HEK293 (cell line): ENCODE measurements at regions not wholly inside any gene's neighbourhood (a gene's known extent, or its start where the extent isn't known, plus 50 kb on each side); places are given as distances from the start of the nearest gene placed in this dataset.

Experiments used
- CTCF ChIA-PET: fragments of 350-600 bp; formaldehyde crosslinking; extraction: SDS; loops from one replicate; lab custom pipeline; 2021; ENCODE audit warnings: antibody characterized with exemption; lab: Yijun Ruan, JAX
- POLR2A ChIA-PET: fragments of 300-600 bp; formaldehyde crosslinking; extraction: SDS; loops from one replicate; lab custom pipeline; 2020; ENCODE audit warnings: antibody characterized with exemption, inconsistent platforms; lab: Yijun Ruan, JAX
- H3K27ac ChIP-seq: fragments of 200-500 bp; sonication (Bioruptor generic); 2 replicates; pipeline ENCODE4 v1.5.1; 2014; ENCODE audit warnings: low read depth, low read length, control low read depth, inconsistent platforms; ENCODE audit errors: extremely low read depth
- H3K36me3 ChIP-seq, 2 experiments: fragments of 200-500 bp in 1 of 2; sonication (Bioruptor generic) in 1 of 2; 1 replicate in 1 of 2; 2 replicates in 1 of 2; pipeline ENCODE4 v1.5.1; 2014 to 2017; ENCODE audit warnings: inconsistent platforms in 2 of 2, low read length in 2 of 2; ENCODE audit not compliant: control insufficient read depth in 2 of 2, insufficient read depth in 1 of 2
- H3K4me1 ChIP-seq: fragments of 200-500 bp; sonication (Bioruptor generic); 2 replicates; pipeline ENCODE4 v1.5.1; 2014; ENCODE audit warnings: mild to moderate bottlenecking, low read length, inconsistent platforms; ENCODE audit not compliant: control insufficient read depth, insufficient read depth
- H3K4me3 ChIP-seq: 2 replicates; pipeline ENCODE4 v1.5.1; 2011; ENCODE audit warnings: low read depth, mild to moderate bottlenecking, control low read depth, low read length, moderate library complexity
- H3K9me3 ChIP-seq: fragments of 200-500 bp; sonication (Bioruptor generic); 2 replicates; pipeline ENCODE4 v1.5.1; 2014; ENCODE audit warnings: low read depth, low read length, inconsistent platforms; ENCODE audit not compliant: control insufficient read depth, insufficient read depth
- FEZF1 ChIP-seq: fragments of 450-650 bp; formaldehyde crosslinking; IDR thresholded peaks from 2 replicates; pipeline ENCODE4 v1.5.1; 2016; ENCODE audit warnings: missing biosample characterization, missing genetic modification characterization
- GLI2 ChIP-seq: fragments of 450-650 bp; formaldehyde crosslinking; IDR thresholded peaks from 2 replicates; pipeline ENCODE4; 2017; ENCODE audit warnings: missing biosample characterization, missing genetic modification characterization, low read depth, borderline replicate concordance
- HOXC10 ChIP-seq: sonication (generic); formaldehyde crosslinking; IDR thresholded peaks from 2 replicates; pipeline ENCODE4 v1.8.1; 2023; ENCODE audit warnings: mild to moderate bottlenecking, missing genetic modification reagents
- KLF7 ChIP-seq: fragments of 450-650 bp; formaldehyde crosslinking; IDR thresholded peaks from 2 replicates; pipeline ENCODE4 v1.5.1; 2016; ENCODE audit warnings: missing biosample characterization, missing genetic modification characterization, borderline replicate concordance
- MYNN ChIP-seq: fragments of 450-650 bp; formaldehyde crosslinking; IDR thresholded peaks from 2 replicates; pipeline ENCODE4 v1.5.1; 2016; ENCODE audit warnings: missing biosample characterization, missing genetic modification characterization, borderline replicate concordance
- ZBTB1 ChIP-seq: fragments of 450-650 bp; formaldehyde crosslinking; IDR thresholded peaks from 2 replicates; pipeline ENCODE4 v1.5.1; 2016; ENCODE audit warnings: missing biosample characterization, missing genetic modification characterization
- ZBTB26 ChIP-seq: fragments of 450-650 bp; formaldehyde crosslinking; optimal IDR thresholded peaks from 2 replicates; pipeline ENCODE3; 2016; ENCODE audit warnings: missing biosample characterization, mild to moderate bottlenecking, missing genetic modification characterization
- ZFP37 ChIP-seq: fragments of 450-650 bp; formaldehyde crosslinking; IDR thresholded peaks from 2 replicates; pipeline ENCODE4 v1.5.1; 2016; ENCODE audit warnings: missing biosample characterization, missing genetic modification characterization
- ZFP69B ChIP-seq: fragments of 450-650 bp; formaldehyde crosslinking; IDR thresholded peaks from 2 replicates; pipeline ENCODE4 v1.5.1; 2016; ENCODE audit warnings: missing biosample characterization, missing genetic modification characterization
- ZNF133 ChIP-seq: fragments of 450-650 bp; formaldehyde crosslinking; IDR thresholded peaks from 2 replicates; pipeline ENCODE4 v1.5.1; 2016; ENCODE audit warnings: missing biosample characterization, missing genetic modification characterization
- ZNF175 ChIP-seq: fragments of 450-650 bp; formaldehyde crosslinking; IDR thresholded peaks from 2 replicates; pipeline ENCODE4 v1.5.1; 2016; ENCODE audit warnings: missing biosample characterization, missing genetic modification characterization
- ZNF23 ChIP-seq: fragments of 450-650 bp; formaldehyde crosslinking; IDR thresholded peaks from 2 replicates; pipeline ENCODE4 v1.5.1; 2016; ENCODE audit warnings: missing biosample characterization, missing genetic modification characterization, borderline replicate concordance
- ZNF239 ChIP-seq: fragments of 450-650 bp; formaldehyde crosslinking; IDR thresholded peaks from 2 replicates; pipeline ENCODE4 v1.5.1; 2016; ENCODE audit warnings: missing biosample characterization, missing genetic modification characterization
- ZNF274 ChIP-seq, 2 experiments: fragments of 200-500 bp in 1 of 2; fragments of 450-650 bp in 1 of 2; sonication (Bioruptor generic) in 1 of 2; formaldehyde crosslinking in 1 of 2; IDR thresholded peaks; 2 replicates each; pipeline versions ENCODE4 v1.5.1 to v1.6.1; 2014 to 2016; ENCODE audit warnings: borderline replicate concordance in 1 of 2, inconsistent platforms in 1 of 2, low read length in 1 of 2, missing biosample characterization in 1 of 2, missing genetic modification characterization in 1 of 2
- ZNF549 ChIP-seq: fragments of 450-650 bp; IDR thresholded peaks from 2 replicates; pipeline ENCODE4 v1.5.1; 2018; ENCODE audit warnings: missing biosample characterization, missing genetic modification characterization, mild to moderate bottlenecking, inconsistent platforms, moderate library complexity
- ZNF654 ChIP-seq: fragments of 450-650 bp; formaldehyde crosslinking; IDR thresholded peaks from 2 replicates; pipeline ENCODE4 v1.5.1; 2016; ENCODE audit warnings: low read depth, missing biosample characterization, missing genetic modification characterization
- ZNF670 ChIP-seq: fragments of 450-650 bp; formaldehyde crosslinking; IDR thresholded peaks from 2 replicates; pipeline ENCODE4 v1.5.1; 2016; ENCODE audit warnings: missing biosample characterization, missing genetic modification characterization, low read depth
- ZNF707 ChIP-seq: fragments of 450-650 bp; formaldehyde crosslinking; IDR thresholded peaks from 2 replicates; pipeline ENCODE4 v1.5.1; 2016; ENCODE audit warnings: missing biosample characterization, missing genetic modification characterization
- TF ChIP-seq, protein P1 (sequence below): fragments of 450-650 bp; IDR thresholded peaks from 2 replicates; pipeline ENCODE4 v1.5.1; 2018; ENCODE audit warnings: missing biosample characterization, mild to moderate bottlenecking, missing genetic modification characterization
- TF ChIP-seq, protein P2 (sequence below): fragments of 450-650 bp; formaldehyde crosslinking; IDR thresholded peaks from 2 replicates; pipeline ENCODE4 v1.5.1; 2017; ENCODE audit warnings: missing biosample characterization, missing genetic modification characterization
- TF ChIP-seq, protein P3 (sequence below): fragments of 450-650 bp; formaldehyde crosslinking; IDR thresholded peaks from 2 replicates; pipeline ENCODE4 v1.5.1; 2016; ENCODE audit warnings: missing biosample characterization, missing genetic modification characterization
- TF ChIP-seq, protein P4 (sequence below): fragments of 450-650 bp; formaldehyde crosslinking; IDR thresholded peaks from 2 replicates; pipeline ENCODE4 v1.5.1; 2017; ENCODE audit warnings: missing biosample characterization, missing genetic modification characterization

- POLR2A ChIA-PET, result no interaction called here
- Histone ChIP-seq H3K27ac (no peak overlapping the region), H3K4me3 (no peak overlapping the region), H3K36me3 (no peaks in the 10 kb centered on the region), H3K4me1 (no peaks in the 10 kb centered on the region), H3K9me3 (no peaks in the 10 kb centered on the region)
- TF ChIP-seq ZNF707 (tag by site-specific recombination) (no peak), FEZF1 (tag by site-specific recombination) (no peak), KLF7 (tag by site-specific recombination) (no peak), ZNF549 (tag by site-specific recombination) (no peak), ZNF23 (no peak), ZBTB26 (tag by site-specific recombination) (no peak), ZFP37 (tag by site-specific recombination) (no peak), ZNF175 (tag by site-specific recombination) (no peak), ZFP69B (no peak), ZNF133 (tag by site-specific recombination) (no peak), ZNF670 (tag by site-specific recombination) (no peak), HOXC10 (no peak), ZNF239 (tag by site-specific recombination) (no peak), GLI2 (no peak), ZBTB1 (tag by site-specific recombination) (no peak)
- TF ChIP-seq, protein P1, sequence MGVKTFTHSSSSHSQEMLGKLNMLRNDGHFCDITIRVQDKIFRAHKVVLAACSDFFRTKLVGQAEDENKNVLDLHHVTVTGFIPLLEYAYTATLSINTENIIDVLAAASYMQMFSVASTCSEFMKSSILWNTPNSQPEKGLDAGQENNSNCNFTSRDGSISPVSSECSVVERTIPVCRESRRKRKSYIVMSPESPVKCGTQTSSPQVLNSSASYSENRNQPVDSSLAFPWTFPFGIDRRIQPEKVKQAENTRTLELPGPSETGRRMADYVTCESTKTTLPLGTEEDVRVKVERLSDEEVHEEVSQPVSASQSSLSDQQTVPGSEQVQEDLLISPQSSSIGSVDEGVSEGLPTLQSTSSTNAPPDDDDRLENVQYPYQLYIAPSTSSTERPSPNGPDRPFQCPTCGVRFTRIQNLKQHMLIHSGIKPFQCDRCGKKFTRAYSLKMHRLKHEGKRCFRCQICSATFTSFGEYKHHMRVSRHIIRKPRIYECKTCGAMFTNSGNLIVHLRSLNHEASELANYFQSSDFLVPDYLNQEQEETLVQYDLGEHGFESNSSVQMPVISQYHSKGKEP (tag by site-specific recombination), result no peak
- TF ChIP-seq, protein P2, sequence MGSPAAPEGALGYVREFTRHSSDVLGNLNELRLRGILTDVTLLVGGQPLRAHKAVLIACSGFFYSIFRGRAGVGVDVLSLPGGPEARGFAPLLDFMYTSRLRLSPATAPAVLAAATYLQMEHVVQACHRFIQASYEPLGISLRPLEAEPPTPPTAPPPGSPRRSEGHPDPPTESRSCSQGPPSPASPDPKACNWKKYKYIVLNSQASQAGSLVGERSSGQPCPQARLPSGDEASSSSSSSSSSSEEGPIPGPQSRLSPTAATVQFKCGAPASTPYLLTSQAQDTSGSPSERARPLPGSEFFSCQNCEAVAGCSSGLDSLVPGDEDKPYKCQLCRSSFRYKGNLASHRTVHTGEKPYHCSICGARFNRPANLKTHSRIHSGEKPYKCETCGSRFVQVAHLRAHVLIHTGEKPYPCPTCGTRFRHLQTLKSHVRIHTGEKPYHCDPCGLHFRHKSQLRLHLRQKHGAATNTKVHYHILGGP, result no peak
- TF ChIP-seq, protein P3, sequence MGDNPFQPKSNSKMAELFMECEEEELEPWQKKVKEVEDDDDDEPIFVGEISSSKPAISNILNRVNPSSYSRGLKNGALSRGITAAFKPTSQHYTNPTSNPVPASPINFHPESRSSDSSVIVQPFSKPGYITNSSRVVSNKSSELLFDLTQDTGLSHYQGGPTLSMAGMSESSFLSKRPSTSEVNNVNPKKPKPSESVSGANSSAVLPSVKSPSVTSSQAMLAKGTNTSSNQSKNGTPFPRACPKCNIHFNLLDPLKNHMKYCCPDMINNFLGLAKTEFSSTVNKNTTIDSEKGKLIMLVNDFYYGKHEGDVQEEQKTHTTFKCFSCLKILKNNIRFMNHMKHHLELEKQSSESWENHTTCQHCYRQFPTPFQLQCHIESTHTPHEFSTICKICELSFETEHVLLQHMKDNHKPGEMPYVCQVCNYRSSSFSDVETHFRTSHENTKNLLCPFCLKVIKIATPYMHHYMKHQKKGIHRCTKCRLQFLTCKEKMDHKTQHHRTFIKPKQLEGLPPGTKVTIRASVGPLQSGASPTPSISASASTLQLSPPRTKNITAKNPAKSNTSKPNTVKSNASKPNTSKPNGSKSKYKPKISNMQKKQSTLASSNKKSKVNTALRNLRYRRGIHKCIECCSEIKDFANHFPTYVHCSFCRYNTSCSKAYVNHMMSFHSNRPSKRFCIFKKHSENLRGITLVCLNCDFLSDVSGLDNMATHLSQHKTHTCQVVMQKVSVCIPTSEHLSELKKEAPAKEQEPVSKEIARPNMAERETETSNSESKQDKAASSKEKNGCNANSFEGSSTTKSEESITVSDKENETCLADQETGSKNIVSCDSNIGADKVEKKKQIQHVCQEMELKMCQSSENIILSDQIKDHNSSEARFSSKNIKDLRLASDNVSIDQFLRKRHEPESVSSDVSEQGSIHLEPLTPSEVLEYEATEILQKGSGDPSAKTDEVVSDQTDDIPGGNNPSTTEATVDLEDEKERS (tag by site-specific recombination), result no peak
- CTCF ChIA-PET, result interaction anchor here (0.7 kb wide), 1 partner anchor 78 kb away, joined by 4 read pairs; no protein-coding TSS in a partner anchor
Observed at GRCh38 chr2:206853915-206854314, 85.4 kb upstream of the CPO start.

DNA sequence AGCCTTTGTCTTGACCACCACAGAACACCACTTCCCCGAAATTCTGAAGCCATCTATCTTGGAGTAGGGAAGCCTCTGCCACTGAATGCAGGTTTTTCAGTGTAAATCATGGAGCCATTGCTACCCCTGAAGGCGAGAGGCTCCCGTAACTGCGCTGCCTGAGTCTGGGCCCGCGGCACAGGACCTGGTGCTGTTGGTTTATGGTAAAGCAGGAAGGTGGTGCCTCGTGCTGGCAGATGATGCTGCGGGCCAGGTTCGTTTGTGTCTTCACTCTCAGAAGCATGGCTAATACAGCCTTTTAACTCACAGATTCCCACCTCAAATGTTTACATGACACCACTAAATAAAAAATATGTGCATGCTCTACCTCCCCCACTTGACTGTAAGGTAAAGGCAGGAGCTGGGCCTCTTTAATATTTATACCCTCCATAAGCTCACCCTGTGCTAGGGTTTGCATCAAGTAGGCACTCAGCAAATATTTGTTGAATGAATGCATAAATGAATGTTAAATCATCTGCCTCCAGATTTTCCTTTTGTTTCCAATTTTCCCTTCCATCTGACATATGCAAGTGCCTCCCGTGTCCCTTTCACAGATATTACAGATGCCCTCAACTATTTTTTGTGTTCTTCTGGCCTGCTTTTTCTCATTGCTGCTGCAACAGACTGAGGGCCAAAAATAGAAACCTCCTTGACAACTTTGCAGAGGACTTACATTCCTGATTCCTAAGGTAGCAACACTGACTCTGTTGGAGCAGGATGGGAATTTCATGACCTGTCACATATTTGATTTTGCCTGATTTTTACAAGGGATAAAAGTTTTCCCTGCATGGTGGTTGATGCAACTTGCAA, 83.5 kb upstream of the CPO start:
- ChIA-PET POLR2A (no interaction called here), CTCF (interaction anchor here (0.7 kb wide), 1 partner anchor 502 kb away, joined by 3 read pairs; no protein-coding TSS in a partner anchor)
- H3K4me3 ChIP-seq, result no peak overlapping the region
- no peaks in the 10 kb centered on the region for H3K9me3 ChIP-seq
- H3K27ac ChIP-seq, result no peak overlapping the region
- no peaks in the 10 kb centered on the region for H3K36me3 ChIP-seq
- no peaks in the 10 kb centered on the region for H3K4me1 ChIP-seq
- TF ChIP-seq, protein P4, sequence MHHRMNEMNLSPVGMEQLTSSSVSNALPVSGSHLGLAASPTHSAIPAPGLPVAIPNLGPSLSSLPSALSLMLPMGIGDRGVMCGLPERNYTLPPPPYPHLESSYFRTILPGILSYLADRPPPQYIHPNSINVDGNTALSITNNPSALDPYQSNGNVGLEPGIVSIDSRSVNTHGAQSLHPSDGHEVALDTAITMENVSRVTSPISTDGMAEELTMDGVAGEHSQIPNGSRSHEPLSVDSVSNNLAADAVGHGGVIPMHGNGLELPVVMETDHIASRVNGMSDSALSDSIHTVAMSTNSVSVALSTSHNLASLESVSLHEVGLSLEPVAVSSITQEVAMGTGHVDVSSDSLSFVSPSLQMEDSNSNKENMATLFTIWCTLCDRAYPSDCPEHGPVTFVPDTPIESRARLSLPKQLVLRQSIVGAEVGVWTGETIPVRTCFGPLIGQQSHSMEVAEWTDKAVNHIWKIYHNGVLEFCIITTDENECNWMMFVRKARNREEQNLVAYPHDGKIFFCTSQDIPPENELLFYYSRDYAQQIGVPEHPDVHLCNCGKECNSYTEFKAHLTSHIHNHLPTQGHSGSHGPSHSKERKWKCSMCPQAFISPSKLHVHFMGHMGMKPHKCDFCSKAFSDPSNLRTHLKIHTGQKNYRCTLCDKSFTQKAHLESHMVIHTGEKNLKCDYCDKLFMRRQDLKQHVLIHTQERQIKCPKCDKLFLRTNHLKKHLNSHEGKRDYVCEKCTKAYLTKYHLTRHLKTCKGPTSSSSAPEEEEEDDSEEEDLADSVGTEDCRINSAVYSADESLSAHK, result no peak
- TF ChIP-seq ZNF654 (tag by site-specific recombination), result no peak
- no peak for TF ChIP-seq MYNN (tag by site-specific recombination)
- TF ChIP-seq ZNF274 (IDR thresholded peaks at IDR 0.05; ENCODE audit: low read length), result no peak
- TF ChIP-seq ZNF274 (tag by site-specific recombination; IDR thresholded peaks at IDR 0.05; ENCODE audit: borderline replicate concordance), result no peak
